GM20000 (cell line): ENCODE measurements at regions not wholly inside any gene's neighbourhood (a gene's known extent, or its start where the extent isn't known, plus 50 kb on each side); places are given as distances from the start of the nearest gene placed in this dataset.

Experiments used
- DNase-seq: peaks from one replicate; pipeline ENCODE4 v3.0.0; 2012; ENCODE audit warnings: low spot score
- TF ChIP-seq, protein P1 (sequence below): IDR thresholded peaks from 2 replicates; pipeline ENCODE4 v1.5.1; 2012; ENCODE audit warnings: mild to moderate bottlenecking, control low read depth; ENCODE audit errors: extremely low read depth, missing control alignments

DNA sequence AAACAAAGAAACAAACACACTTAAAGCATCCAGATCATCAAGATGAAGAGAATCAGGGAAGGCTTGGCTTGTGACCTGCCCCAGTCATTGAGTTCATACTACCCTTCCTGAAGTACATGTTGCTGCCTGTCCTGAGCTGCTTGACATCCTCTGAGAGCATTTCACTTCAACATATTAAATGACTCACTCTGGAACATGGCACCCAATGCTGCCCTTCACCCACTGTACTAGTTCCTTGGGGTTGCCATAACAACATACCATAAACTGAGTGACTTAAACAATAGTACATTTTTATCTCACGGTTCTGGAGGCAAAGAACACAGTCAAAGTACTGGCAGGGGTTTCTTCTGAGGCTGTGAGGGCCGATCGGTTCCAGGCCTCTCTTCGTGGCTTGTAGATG is 371.3 kb downstream of the RNF144A start:
- DNase-seq, result no peak
- TF ChIP-seq, protein P1, sequence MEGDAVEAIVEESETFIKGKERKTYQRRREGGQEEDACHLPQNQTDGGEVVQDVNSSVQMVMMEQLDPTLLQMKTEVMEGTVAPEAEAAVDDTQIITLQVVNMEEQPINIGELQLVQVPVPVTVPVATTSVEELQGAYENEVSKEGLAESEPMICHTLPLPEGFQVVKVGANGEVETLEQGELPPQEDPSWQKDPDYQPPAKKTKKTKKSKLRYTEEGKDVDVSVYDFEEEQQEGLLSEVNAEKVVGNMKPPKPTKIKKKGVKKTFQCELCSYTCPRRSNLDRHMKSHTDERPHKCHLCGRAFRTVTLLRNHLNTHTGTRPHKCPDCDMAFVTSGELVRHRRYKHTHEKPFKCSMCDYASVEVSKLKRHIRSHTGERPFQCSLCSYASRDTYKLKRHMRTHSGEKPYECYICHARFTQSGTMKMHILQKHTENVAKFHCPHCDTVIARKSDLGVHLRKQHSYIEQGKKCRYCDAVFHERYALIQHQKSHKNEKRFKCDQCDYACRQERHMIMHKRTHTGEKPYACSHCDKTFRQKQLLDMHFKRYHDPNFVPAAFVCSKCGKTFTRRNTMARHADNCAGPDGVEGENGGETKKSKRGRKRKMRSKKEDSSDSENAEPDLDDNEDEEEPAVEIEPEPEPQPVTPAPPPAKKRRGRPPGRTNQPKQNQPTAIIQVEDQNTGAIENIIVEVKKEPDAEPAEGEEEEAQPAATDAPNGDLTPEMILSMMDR, result no peak

DNA sequence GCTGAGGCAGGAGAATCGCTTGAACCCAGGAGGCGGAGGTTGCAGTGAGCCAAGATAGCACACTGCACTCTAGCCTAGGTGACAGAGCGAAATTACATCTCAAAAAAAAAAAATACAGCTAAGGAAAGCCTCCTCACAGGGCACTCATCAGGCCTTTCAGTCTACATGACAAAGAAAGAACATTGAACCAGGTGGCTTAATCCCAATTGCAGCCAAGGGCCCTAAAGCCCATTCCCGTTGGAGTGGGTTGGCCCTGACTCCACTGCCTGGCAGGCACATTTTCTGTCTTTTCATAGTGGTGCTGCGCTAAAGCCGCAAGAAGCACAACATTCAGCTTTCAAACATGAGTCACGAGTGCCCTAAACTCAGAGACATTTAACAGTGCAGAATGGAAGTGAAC is 372.5 kb downstream of the RNF144A start:
- no peak for DNase-seq
- TF ChIP-seq, protein P1, result no peak

DNA sequence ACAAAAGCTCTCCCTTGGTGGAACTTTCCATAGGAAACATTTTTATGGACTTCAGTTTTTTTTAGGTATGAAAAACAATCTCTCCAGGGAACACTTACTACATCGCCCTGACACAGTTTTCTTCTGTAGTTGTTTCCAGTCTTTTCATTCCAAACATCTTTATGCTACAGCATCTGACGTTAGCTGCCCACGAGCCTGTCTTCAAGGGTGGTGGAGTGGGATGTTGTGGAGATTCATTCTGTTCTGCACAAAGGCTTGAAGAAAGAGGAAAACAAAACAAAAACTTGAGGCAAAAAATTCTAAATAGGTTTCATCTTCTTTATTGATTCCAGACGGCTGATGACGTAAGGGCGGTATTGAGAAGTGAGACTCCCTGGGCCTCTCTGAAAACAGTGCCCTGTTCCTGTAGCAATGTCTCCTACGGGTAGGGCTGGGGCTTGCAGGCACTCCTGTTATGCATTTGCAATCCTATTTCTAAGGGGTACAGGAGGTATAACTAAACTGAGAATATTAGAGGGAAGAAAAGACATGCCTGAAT is 375.0 kb downstream of the RNF144A start:
- TF ChIP-seq, protein P1, result no peak
- DNase-seq, result no peak

DNA sequence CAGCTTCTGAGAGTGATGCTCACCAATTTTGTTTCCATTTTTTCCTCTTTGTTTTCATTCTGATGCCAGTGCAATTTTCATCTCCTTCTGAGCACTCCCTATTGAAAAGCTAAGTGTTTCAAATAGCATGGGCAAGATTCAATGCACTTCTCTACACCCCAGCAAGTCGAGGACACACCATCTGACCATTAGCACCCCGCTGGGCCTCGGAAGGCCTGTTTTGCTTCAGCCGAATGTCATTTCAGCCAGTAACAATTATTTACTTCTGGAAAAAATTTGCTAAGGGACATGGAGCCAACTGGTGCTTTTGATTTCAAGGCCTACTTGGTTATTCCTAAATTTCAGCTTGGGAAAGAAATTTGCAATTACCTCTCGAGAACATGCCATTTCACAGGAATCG is 392.4 kb downstream of the RNF144A start:
- no peak for DNase-seq

DNA sequence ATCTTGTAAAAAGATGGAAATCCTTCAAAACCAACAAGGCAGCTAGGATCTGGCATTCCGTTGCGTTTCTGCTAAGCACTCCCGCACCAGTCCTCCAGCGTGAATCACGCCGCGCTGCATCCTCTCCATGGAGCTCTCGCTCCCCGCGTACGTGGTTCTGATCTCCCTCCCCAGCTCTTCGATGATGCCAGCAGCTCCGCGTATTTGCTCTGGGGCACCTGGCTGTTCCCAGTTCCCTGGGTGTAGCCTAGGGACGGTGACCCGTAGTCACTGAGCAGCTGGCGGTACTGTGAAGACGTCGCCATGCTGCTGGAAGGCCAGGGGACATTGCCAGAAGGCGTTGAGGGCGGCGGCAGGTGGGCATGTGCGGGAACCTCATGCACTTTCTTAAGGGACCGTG is 407.5 kb downstream of the RNF144A start:
- TF ChIP-seq, protein P1, result no peak
- no peak for DNase-seq

More for the DNA sequence above, 392.4 kb downstream of the RNF144A start:
- TF ChIP-seq, protein P1, result no peak

DNA sequence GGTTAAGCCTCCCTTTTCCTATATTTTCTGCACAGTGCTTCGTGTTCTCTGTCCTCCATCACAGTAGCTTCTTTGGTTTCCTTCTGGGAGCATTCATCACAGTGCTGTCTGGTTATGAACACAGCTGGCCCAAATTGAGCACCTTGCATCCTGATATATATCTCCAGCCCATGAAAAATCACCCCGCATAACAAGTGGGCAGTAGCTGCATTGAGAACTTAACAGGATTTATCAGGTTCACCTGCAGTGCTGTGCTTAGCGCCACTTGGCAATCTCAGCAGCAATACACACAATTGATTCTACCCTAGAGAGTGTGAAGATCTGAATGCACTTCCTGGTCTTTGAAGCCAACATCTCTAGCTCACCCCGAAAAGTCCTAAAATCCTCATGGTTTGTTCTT is 408.0 kb downstream of the RNF144A start:
- TF ChIP-seq, protein P1, result no peak
- DNase-seq, result no peak

DNA sequence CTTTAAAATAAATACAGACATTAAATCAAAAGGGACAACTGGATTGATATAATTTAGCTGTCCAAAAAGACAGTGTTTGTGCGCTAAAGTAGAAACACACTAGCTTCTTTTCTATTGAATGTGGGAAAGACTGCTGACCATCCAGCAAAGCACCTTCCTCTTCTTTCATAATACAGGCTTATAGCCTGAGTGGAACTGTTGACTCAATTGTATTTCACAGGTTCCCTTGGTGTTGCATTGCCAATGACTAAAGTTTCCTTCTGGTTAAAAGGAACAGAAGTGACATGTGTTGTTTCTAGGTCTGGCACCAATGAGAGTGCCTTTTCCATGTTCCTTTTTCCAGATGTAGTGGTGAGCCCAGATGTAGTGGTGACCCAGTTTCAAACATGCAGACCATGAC is 412.3 kb downstream of the RNF144A start:
- DNase-seq, result no peak
- TF ChIP-seq, protein P1, result no peak
